Esophagus squamous epithelium (tissue), 5 donors: ENCODE measurements at regions not wholly inside any gene's neighbourhood (a gene's known extent, or its start where the extent isn't known, plus 50 kb on each side); places are given as distances from the start of the nearest gene placed in this dataset.

Source experiments
- DNase-seq: peaks from one replicate; lab custom pipeline; 2025; lab: John Stamatoyannopoulos, UW
- H3K27ac ChIP-seq, 4 donors: fragments of 200-600 bp; sonication (generic); one replicate each; pipeline ENCODE4 v1.5.1; 2016 to 2019; ENCODE audit warnings: mild to moderate bottlenecking in 1 of 4
- H3K27me3 ChIP-seq, 4 donors: fragments of 200-600 bp; sonication (generic); 1 replicate in 3 of 4; 2 replicates in 1 of 4; pipeline versions ENCODE4 v1.5.1 to v1.6.0; 2017 to 2021; ENCODE audit warnings: antibody characterized with exemption in 1 of 4
- H3K36me3 ChIP-seq, 3 donors: fragments of 200-600 bp; sonication (generic); one replicate each; pipeline ENCODE4 v1.5.1; 2016 to 2019
- H3K4me1 ChIP-seq, 3 donors: fragments of 200-600 bp; sonication (generic); one replicate each; pipeline ENCODE4 v1.5.1; 2017 to 2019
- H3K4me3 ChIP-seq, 4 donors: fragments of 200-600 bp; sonication (generic); 1 replicate in 3 of 4; 2 replicates in 1 of 4; pipeline ENCODE4 v1.5.1; 2016 to 2019; ENCODE audit warnings: mild to moderate bottlenecking in 2 of 4, moderate library complexity in 1 of 4
- H3K9me3 ChIP-seq, 3 donors: fragments of 200-600 bp; sonication (generic); one replicate each; pipeline ENCODE4 v1.5.1; 2016 to 2019
- CTCF ChIP-seq, 6 experiments: fragments of 450-650 bp in 4 of 6; fragments of 200-600 bp in 2 of 6; sonication (generic) in 2 of 6; IDR thresholded peaks; one replicate each; pipeline ENCODE4 v1.5.1; 2016 to 2019; ENCODE audit warnings: antibody characterized with exemption in 6 of 6, mild to moderate bottlenecking in 4 of 6, moderate library complexity in 4 of 6
- POLR2A ChIP-seq, 4 donors: fragments of 450-650 bp; IDR thresholded peaks; one replicate each; pipeline ENCODE4 v1.6.1; 2017; ENCODE audit warnings: antibody characterized with exemption in 4 of 4, mild to moderate bottlenecking in 4 of 4, moderate library complexity in 3 of 4
- WGBS, 2 donors: methylation state at CpG; one replicate each; pipeline ENCODE4 v1.1.5; 2018; 5-methylcytosine and 5-hydroxymethylcytosine counted together
- intact Hi-C: fragments of 100-400 bp; cut with DNase I; formaldehyde crosslinking; loops from one replicate; pipeline ENCODE4 v1.15.0; 2022
- donor health status: DM: yes; HTN: yes; CAD: no.

DNA sequence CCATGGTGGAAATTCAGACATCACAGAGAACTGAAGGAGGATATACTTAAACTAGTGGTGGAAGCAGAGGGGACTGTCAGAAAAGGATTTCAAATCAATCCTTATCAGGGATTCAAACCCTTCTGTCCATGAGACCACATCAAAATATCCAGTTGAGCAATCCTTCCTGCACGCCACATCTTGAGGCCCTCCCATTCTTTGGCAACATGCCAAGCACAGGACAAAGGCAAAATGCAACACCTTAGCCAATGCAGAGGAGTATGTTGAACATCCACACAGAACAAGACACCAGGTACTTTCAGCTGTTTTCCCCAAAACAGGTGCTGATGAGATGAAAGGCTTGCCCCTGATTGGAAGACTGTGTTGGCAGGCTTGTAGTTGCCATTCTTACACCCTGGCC is 81.8 kb upstream of the PLXNA2 start:
- TF ChIP-seq POLR2A (IDR thresholded peaks at IDR 0.05) (no peak), CTCF (IDR thresholded peaks at IDR 0.05) (no peak)
- H3K4me3 ChIP-seq = no peak overlapping the region
- H3K36me3 ChIP-seq = no peaks in the 10 kb centered on the region
- no peaks in the 10 kb centered on the region for H3K9me3 ChIP-seq
- no peak for DNase-seq
- WGBS, 2 donors = 29 to 40% methylated on average over 1 of the region's 1 CpG
- intact Hi-C loops = no loop called here
- H3K27me3 ChIP-seq = peaks cover 0 to 39% (median 0%) of the 10 kb centered on the region in 4 donors
- H3K27ac ChIP-seq = no peak overlapping the region
- no peaks in the 10 kb centered on the region for H3K4me1 ChIP-seq

DNA sequence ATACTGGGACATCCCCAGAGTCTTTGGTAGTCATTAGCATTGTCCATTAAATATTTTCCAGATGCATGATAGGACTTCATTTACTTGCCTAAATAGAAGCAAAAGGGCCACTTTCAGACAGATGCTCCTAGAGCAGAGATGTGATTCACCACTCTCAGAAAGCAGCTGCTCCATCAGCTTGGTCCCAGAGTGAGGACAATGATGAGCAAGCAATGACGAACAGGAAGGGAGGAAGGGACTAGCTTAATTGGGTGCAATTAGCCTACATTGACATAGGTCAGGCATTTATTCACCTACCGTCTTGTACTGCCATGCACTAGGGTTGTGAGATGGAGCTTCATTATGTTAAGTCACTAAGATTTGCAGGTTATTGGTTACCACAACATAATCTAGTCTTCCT is 85.1 kb upstream of the PLXNA2 start:
- no peak for TF ChIP-seq POLR2A (IDR thresholded peaks at IDR 0.05)
- no peak for TF ChIP-seq CTCF (IDR thresholded peaks at IDR 0.05)
- no peak for DNase-seq
- H3K4me1 ChIP-seq = peaks cover 0 to 12% (median 0%) of the 10 kb centered on the region in 3 donors
- intact Hi-C loops = no loop called here
- WGBS, 2 donors = 78 to 94% methylated on average over 2 of the region's 2 CpGs
- no peak overlapping the region for H3K4me3 ChIP-seq
- no peak overlapping the region for H3K27ac ChIP-seq
- H3K27me3 ChIP-seq = peaks cover 0 to 46% (median 0%) of the 10 kb centered on the region in 4 donors
- H3K9me3 ChIP-seq = no peaks in the 10 kb centered on the region
- no peaks in the 10 kb centered on the region for H3K36me3 ChIP-seq

- Histone ChIP-seq H3K4me3 (no peak overlapping the region), H3K27me3 (peaks cover 0 to 59% (median 0%) of the 10 kb centered on the region in 4 donors), H3K9me3 (no peaks in the 10 kb centered on the region), H3K36me3 (no peaks in the 10 kb centered on the region), H3K4me1 (peaks cover 0 to 12% (median 0%) of the 10 kb centered on the region in 3 donors), H3K27ac (no peak overlapping the region)
- no peak for DNase-seq
- no peak for TF ChIP-seq POLR2A (IDR thresholded peaks at IDR 0.05)
- TF ChIP-seq CTCF (IDR thresholded peaks at IDR 0.05) = no peak
- intact Hi-C loops = no loop called here
- WGBS, 2 donors = 50 to 59% methylated on average over 6 of the region's 6 CpGs
These were observed 88.0 kb upstream of the PLXNA2 start for GRCh38 chr1:208332036-208332773.

DNA sequence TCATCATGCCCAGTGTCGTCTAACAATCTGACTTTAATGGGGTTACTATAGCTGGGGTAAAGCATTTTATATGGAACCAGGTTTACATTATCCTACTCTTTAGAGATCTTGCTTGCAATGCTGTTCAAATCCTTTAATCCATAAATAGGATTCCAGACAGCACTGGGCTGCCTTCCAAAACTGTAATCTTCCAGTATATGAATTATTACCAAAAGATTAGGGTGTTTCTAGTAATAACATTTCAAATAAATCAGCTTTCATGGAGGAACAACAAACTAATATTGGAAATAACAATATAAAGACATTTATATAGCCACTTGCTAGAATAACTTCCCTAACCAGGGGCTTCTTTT is 88.6 kb upstream of the PLXNA2 start:
- Histone ChIP-seq H3K27me3 (peaks cover 0 to 56% (median 0%) of the 10 kb centered on the region in 4 donors), H3K9me3 (no peaks in the 10 kb centered on the region), H3K4me1 (peaks cover 0 to 12% (median 0%) of the 10 kb centered on the region in 3 donors), H3K4me3 (no peak overlapping the region), H3K36me3 (no peaks in the 10 kb centered on the region), H3K27ac (no peak overlapping the region)
- 25 to 35% methylated on average over 1 of the region's 1 CpG for WGBS, 2 donors
- no peak for DNase-seq
- TF ChIP-seq CTCF (IDR thresholded peaks at IDR 0.05) (no peak), POLR2A (IDR thresholded peaks at IDR 0.05) (no peak)
- intact Hi-C loops = no loop called here

DNA sequence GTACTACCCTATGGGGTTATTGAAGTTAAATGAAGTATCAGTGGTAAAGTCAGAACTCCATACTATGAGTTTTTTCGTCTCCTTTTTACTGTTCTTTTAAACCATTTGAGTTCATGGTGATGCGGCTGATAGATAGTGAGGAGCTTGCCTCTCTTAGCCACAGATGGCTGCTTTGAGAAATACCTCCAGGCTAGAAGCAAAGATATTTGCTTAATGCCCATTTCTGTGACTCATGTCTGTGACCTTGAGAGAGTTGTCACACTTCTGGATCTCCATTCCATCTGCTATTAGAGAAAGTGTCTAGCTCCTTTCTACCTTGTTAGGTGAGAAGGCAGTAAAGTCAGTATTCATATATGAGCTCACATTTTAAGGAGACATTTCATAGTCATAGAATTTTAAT is 89.5 kb upstream of the PLXNA2 start:
- no peaks in the 10 kb centered on the region for H3K36me3 ChIP-seq
- TF ChIP-seq CTCF (IDR thresholded peaks at IDR 0.05) (no peak), POLR2A (IDR thresholded peaks at IDR 0.05) (no peak)
- H3K4me3 ChIP-seq = no peak overlapping the region
- no peak overlapping the region for H3K27ac ChIP-seq
- DNase-seq = no peak
- no peaks in the 10 kb centered on the region for H3K9me3 ChIP-seq
- intact Hi-C loops = no loop called here
- 87 to 95% methylated on average over 2 of the region's 2 CpGs for WGBS, 2 donors
- H3K27me3 ChIP-seq = peaks cover 0 to 55% (median 0%) of the 10 kb centered on the region in 4 donors
- H3K4me1 ChIP-seq = peaks cover 0 to 12% (median 0%) of the 10 kb centered on the region in 3 donors
